Astrocyte (in vitro differentiated cells and primary cell): ENCODE measurements at regions not wholly inside any gene's neighbourhood (a gene's known extent, or its start where the extent isn't known, plus 50 kb on each side); places are given as distances from the start of the nearest gene placed in this dataset.

ENCODE experiments used
- DNase-seq: peaks from one replicate; pipeline ENCODE4 v3.0.0-alpha.2; 2010; ENCODE audit warnings: low read depth
- FAIRE-seq: peaks from 2 replicates; lab custom pipeline; 2011; peaks lifted over from hg19 to GRCh38; lab: Jason Lieb, UNC
- H2AFZ ChIP-seq: 2 replicates; pipeline ENCODE4 v1.6.0; 2012; ENCODE audit warnings: low read depth, low read length, inconsistent platforms
- H3K27ac ChIP-seq: 2 replicates; pipeline ENCODE4 v1.5.1; 2011; ENCODE audit warnings: low read depth, low read length, inconsistent platforms
- H3K27me3 ChIP-seq: 2 replicates; pipeline ENCODE4 v1.6.0; 2011; ENCODE audit warnings: low read length, inconsistent platforms; ENCODE audit not compliant: insufficient read depth
- H3K36me3 ChIP-seq: 2 replicates; pipeline ENCODE4 v1.5.1; 2011; ENCODE audit warnings: low read length, inconsistent platforms; ENCODE audit not compliant: insufficient read depth
- H3K4me1 ChIP-seq: 2 replicates; pipeline ENCODE4 v1.5.1; 2011; ENCODE audit warnings: low read length, inconsistent platforms; ENCODE audit not compliant: insufficient read depth
- H3K4me2 ChIP-seq: 2 replicates; pipeline ENCODE4 v1.6.0; 2012; ENCODE audit warnings: low read length, inconsistent platforms
- H3K4me3 ChIP-seq: 2 replicates; pipeline ENCODE4 v1.5.1; 2011; ENCODE audit warnings: low read depth, mild to moderate bottlenecking, low read length, inconsistent platforms; ENCODE audit not compliant: insufficient read depth
- H3K79me2 ChIP-seq: 2 replicates; pipeline ENCODE4 v1.6.0; 2012; ENCODE audit warnings: mild to moderate bottlenecking, low read length, inconsistent platforms; ENCODE audit not compliant: insufficient read depth
- H3K9ac ChIP-seq: 2 replicates; pipeline ENCODE4 v1.6.0; 2012; ENCODE audit warnings: mild to moderate bottlenecking, low read length, inconsistent platforms
- H3K9me3 ChIP-seq: 2 replicates; pipeline ENCODE4 v1.5.1; 2012; ENCODE audit warnings: low read depth, mild to moderate bottlenecking, low read length, inconsistent platforms; ENCODE audit not compliant: insufficient read depth
- H4K20me1 ChIP-seq: 2 replicates; pipeline ENCODE4 v1.6.0; 2012; ENCODE audit warnings: low read length, inconsistent platforms; ENCODE audit not compliant: insufficient read depth
- H3K27ac Mint-ChIP-seq: one replicate; pipeline ENCODE4 v1.8.0; 2021; ENCODE audit warnings: mild to moderate bottlenecking, mixed read lengths; ENCODE audit not compliant: unreplicated experiment
- H3K27me3 Mint-ChIP-seq: one replicate; pipeline ENCODE4 v1.8.0; 2021; ENCODE audit warnings: low read depth, mixed read lengths; ENCODE audit not compliant: unreplicated experiment
- H3K36me3 Mint-ChIP-seq: one replicate; pipeline ENCODE4 v1.8.0; 2021; ENCODE audit warnings: low read depth, mixed read lengths; ENCODE audit not compliant: unreplicated experiment
- H3K4me1 Mint-ChIP-seq: one replicate; pipeline ENCODE4 v1.8.0; 2021; ENCODE audit warnings: low read depth, mixed read lengths; ENCODE audit not compliant: unreplicated experiment
- H3K4me3 Mint-ChIP-seq: one replicate; pipeline ENCODE4 v1.8.0; 2021; ENCODE audit warnings: mild to moderate bottlenecking, moderate library complexity, mixed read lengths; ENCODE audit not compliant: unreplicated experiment
- H3K9me3 Mint-ChIP-seq: one replicate; pipeline ENCODE4 v1.8.0; 2021; ENCODE audit warnings: mild to moderate bottlenecking, mixed read lengths; ENCODE audit not compliant: unreplicated experiment
- EZH2 ChIP-seq: IDR thresholded peaks from 2 replicates; pipeline ENCODE4 v1.6.1; 2012; ENCODE audit warnings: mild to moderate bottlenecking, low read length, inconsistent platforms; ENCODE audit not compliant: insufficient read depth
- TF ChIP-seq, protein P1 (sequence below): IDR thresholded peaks from 2 replicates; pipeline ENCODE4 v1.5.1; 2011; ENCODE audit warnings: low read depth, mild to moderate bottlenecking, inconsistent platforms, low read length, moderate library complexity; ENCODE audit not compliant: insufficient read depth

DNA sequence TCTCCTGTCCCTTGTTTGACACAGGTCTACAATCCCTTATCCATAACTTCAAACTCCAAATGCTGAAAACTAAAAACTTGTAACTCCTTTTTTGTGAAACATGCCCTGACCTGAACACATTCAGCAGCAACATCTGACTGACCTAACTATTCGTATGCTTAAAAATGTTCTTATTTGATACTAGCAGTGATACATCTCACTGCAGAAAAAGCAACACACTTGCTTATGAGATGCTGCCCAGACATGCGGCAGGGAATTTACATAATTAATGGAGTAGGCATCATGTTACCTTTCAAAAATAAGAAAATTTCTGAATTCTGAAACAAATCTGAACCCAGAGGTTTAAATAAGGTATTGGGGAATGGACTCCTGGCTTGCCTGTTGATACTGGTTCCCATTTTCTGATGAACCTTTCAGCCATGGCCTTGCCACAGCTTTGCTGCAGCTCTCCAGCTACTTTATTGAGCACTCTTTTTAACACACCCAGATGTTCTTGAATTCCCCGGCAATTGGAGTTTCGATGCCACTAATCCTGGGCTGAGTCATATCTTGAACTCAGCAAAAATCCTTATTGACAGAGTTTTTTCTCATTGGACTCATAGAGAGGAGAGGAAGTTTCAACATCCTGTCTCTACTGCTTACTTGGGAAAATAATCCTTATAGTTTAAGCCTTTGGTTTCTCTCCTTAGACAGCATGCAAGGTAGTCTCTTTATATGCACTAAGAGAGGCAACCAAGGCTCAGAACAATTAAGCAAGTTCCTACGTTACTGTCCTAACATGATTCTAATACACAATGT, 296.6 kb upstream of the LMCD1 start:
- H3K4me2 ChIP-seq = peak overlapping the region; percentile 6
- TF ChIP-seq, protein P1, sequence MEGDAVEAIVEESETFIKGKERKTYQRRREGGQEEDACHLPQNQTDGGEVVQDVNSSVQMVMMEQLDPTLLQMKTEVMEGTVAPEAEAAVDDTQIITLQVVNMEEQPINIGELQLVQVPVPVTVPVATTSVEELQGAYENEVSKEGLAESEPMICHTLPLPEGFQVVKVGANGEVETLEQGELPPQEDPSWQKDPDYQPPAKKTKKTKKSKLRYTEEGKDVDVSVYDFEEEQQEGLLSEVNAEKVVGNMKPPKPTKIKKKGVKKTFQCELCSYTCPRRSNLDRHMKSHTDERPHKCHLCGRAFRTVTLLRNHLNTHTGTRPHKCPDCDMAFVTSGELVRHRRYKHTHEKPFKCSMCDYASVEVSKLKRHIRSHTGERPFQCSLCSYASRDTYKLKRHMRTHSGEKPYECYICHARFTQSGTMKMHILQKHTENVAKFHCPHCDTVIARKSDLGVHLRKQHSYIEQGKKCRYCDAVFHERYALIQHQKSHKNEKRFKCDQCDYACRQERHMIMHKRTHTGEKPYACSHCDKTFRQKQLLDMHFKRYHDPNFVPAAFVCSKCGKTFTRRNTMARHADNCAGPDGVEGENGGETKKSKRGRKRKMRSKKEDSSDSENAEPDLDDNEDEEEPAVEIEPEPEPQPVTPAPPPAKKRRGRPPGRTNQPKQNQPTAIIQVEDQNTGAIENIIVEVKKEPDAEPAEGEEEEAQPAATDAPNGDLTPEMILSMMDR = no peak
- TF ChIP-seq EZH2 = no peak
- H3K27ac ChIP-seq = no peak overlapping the region
- H3K9ac ChIP-seq = no peak overlapping the region
- no peak overlapping the region for H3K27ac Mint-ChIP-seq
- H3K36me3 Mint-ChIP-seq = no peaks in the 10 kb centered on the region
- DNase-seq (peak; percentile 21), FAIRE-seq (no peak)
- no peaks in the 10 kb centered on the region for H3K27me3 Mint-ChIP-seq
- no peaks in the 10 kb centered on the region for H3K36me3 ChIP-seq
- no peaks in the 10 kb centered on the region for H3K27me3 ChIP-seq
- no peak overlapping the region for H3K4me3 ChIP-seq
- H2AFZ ChIP-seq = no peak overlapping the region
- H3K79me2 ChIP-seq = no peaks in the 10 kb centered on the region
- no peaks in the 10 kb centered on the region for H3K9me3 Mint-ChIP-seq
- no peaks in the 10 kb centered on the region for H4K20me1 ChIP-seq
- no peak overlapping the region for H3K4me3 Mint-ChIP-seq
- H3K9me3 ChIP-seq = no peaks in the 10 kb centered on the region
- H3K4me1 ChIP-seq = peaks cover 4% of the 10 kb centered on the region
- H3K4me1 Mint-ChIP-seq = peaks cover 22% of the 10 kb centered on the region

DNA sequence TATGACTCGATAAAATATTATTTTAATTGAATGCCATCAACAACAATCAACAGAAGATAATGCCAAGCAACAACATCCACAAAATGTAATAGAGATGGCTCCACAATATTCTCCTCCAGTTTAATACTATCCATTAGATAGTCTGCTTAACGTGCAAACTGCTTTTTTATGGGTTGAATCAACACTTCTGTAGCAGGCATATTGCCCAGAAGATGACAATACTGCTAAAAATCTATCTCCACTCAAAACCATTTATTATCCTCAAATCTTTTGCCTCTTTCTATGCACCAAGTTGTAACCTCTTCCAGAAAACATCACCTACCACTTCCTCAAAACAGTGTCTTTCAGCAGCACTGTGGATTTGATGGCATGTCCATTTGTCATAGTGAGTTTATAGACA, 295.7 kb upstream of the LMCD1 start:
- no peak for FAIRE-seq

More for the DNA sequence above, 295.7 kb upstream of the LMCD1 start:
- no peak overlapping the region for H3K4me3 Mint-ChIP-seq
- H3K27ac ChIP-seq = no peak overlapping the region
- no peaks in the 10 kb centered on the region for H3K9me3 Mint-ChIP-seq
- no peaks in the 10 kb centered on the region for H3K36me3 Mint-ChIP-seq
- no peaks in the 10 kb centered on the region for H3K27me3 Mint-ChIP-seq
- H3K27me3 ChIP-seq = no peaks in the 10 kb centered on the region
- H3K9me3 ChIP-seq = no peaks in the 10 kb centered on the region
- no peaks in the 10 kb centered on the region for H3K79me2 ChIP-seq
- H3K4me2 ChIP-seq = no peak overlapping the region
- peaks cover 23% of the 10 kb centered on the region for H3K4me1 Mint-ChIP-seq
- H4K20me1 ChIP-seq = no peaks in the 10 kb centered on the region
- no peak overlapping the region for H3K9ac ChIP-seq
- no peak for TF ChIP-seq EZH2
- TF ChIP-seq, protein P1 = no peak
- no peak overlapping the region for H3K27ac Mint-ChIP-seq
- H3K36me3 ChIP-seq = no peaks in the 10 kb centered on the region
- DNase-seq = no peak
- H3K4me1 ChIP-seq = peaks cover 9% of the 10 kb centered on the region
- H3K4me3 ChIP-seq = no peak overlapping the region
- no peak overlapping the region for H2AFZ ChIP-seq
